ENCODE measurements at regions not wholly inside any gene's neighbourhood (a gene's known extent, or its start where the extent isn't known, plus 50 kb on each side); places are given as distances from the start of the nearest gene placed in this dataset.

- Histone ChIP-seq H3K27me3 (ENCODE audit: control insufficient read depth, insufficient read depth, low read length) (no peaks in the 10 kb centered on the region), H3K4me3 (ENCODE audit: low read length) (no peak overlapping the region), H3K27ac (ENCODE audit: low read length) (no peak overlapping the region), H3K4me1 (ENCODE audit: control insufficient read depth, insufficient read depth, low read length) (no peaks in the 10 kb centered on the region), H3K9me3 (ENCODE audit: control insufficient read depth, insufficient read depth, low read length) (no peaks in the 10 kb centered on the region), H3K36me3 (ENCODE audit: control insufficient read depth, insufficient read depth, low read length) (no peaks in the 10 kb centered on the region)
- DNase-seq (ENCODE audit: low read depth, low spot score) = no peak
- no CpG with 5 or more reads among the region's 6 CpGs for WGBS (ENCODE audit: insufficient coverage, insufficient read length)
Observed at GRCh38 chr17:69716556-69716955, 302.1 kb downstream of the MAP2K6 start.

- Histone ChIP-seq H3K27me3 (ENCODE audit: control insufficient read depth, insufficient read depth, low read length) (no peaks in the 10 kb centered on the region), H3K36me3 (ENCODE audit: control insufficient read depth, insufficient read depth, low read length) (no peaks in the 10 kb centered on the region), H3K4me3 (ENCODE audit: low read length) (no peak overlapping the region), H3K27ac (ENCODE audit: low read length) (no peak overlapping the region), H3K9me3 (ENCODE audit: control insufficient read depth, insufficient read depth, low read length) (no peaks in the 10 kb centered on the region), H3K4me1 (ENCODE audit: control insufficient read depth, insufficient read depth, low read length) (no peaks in the 10 kb centered on the region)
- whole genome bisulfite sequencing (ENCODE audit: insufficient coverage, insufficient read length) = no CpG with 5 or more reads among the region's 2 CpGs
- DNase-seq (ENCODE audit: low read depth, low spot score) = no peak
Observed at GRCh38 chr17:69717214-69717613, 302.7 kb downstream of the MAP2K6 start.

- Histone ChIP-seq H3K4me1 (ENCODE audit: control insufficient read depth, insufficient read depth, low read length) (no peaks in the 10 kb centered on the region), H3K4me3 (ENCODE audit: low read length) (no peak overlapping the region), H3K27ac (ENCODE audit: low read length) (no peak overlapping the region), H3K27me3 (ENCODE audit: control insufficient read depth, insufficient read depth, low read length) (no peaks in the 10 kb centered on the region), H3K9me3 (ENCODE audit: control insufficient read depth, insufficient read depth, low read length) (no peaks in the 10 kb centered on the region), H3K36me3 (ENCODE audit: control insufficient read depth, insufficient read depth, low read length) (no peaks in the 10 kb centered on the region)
- 100% methylated on average over 2 of the region's 4 CpGs for WGBS (ENCODE audit: insufficient coverage, insufficient read length)
- DNase-seq (ENCODE audit: low read depth, low spot score) = no peak
Observed at GRCh38 chr17:69717819-69718218, 303.3 kb downstream of the MAP2K6 start.

GRCh38 chr17:69719474-69720048 lies 305.1 kb downstream of the MAP2K6 start:
- no CpG with 5 or more reads among the region's 8 CpGs for WGBS (ENCODE audit: insufficient coverage, insufficient read length)
- Histone ChIP-seq H3K36me3 (ENCODE audit: control insufficient read depth, insufficient read depth, low read length) (no peaks in the 10 kb centered on the region), H3K27me3 (ENCODE audit: control insufficient read depth, insufficient read depth, low read length) (no peaks in the 10 kb centered on the region), H3K9me3 (ENCODE audit: control insufficient read depth, insufficient read depth, low read length) (no peaks in the 10 kb centered on the region), H3K4me1 (ENCODE audit: control insufficient read depth, insufficient read depth, low read length) (no peaks in the 10 kb centered on the region), H3K4me3 (ENCODE audit: low read length) (no peak overlapping the region), H3K27ac (ENCODE audit: low read length) (no peak overlapping the region)
- no peak for DNase-seq (ENCODE audit: low read depth, low spot score)

- no peaks in the 10 kb centered on the region for H3K9me3 ChIP-seq (ENCODE audit: control insufficient read depth, insufficient read depth, low read length)
- H3K36me3 ChIP-seq (ENCODE audit: control insufficient read depth, insufficient read depth, low read length) = no peaks in the 10 kb centered on the region
- no peaks in the 10 kb centered on the region for H3K4me1 ChIP-seq (ENCODE audit: control insufficient read depth, insufficient read depth, low read length)
- H3K27ac ChIP-seq (ENCODE audit: low read length) = no peak overlapping the region
- H3K4me3 ChIP-seq (ENCODE audit: low read length) = no peak overlapping the region
- no peak for DNase-seq (ENCODE audit: low read depth, low spot score)
- WGBS (ENCODE audit: insufficient coverage, insufficient read length) = no CpG with 5 or more reads among the region's 2 CpGs
- H3K27me3 ChIP-seq (ENCODE audit: control insufficient read depth, insufficient read depth, low read length) = no peaks in the 10 kb centered on the region
Observed at GRCh38 chr17:69722518-69722917, 308.0 kb downstream of the MAP2K6 start.

- H3K4me3 ChIP-seq (ENCODE audit: low read length) = no peak overlapping the region
- H3K4me1 ChIP-seq (ENCODE audit: control insufficient read depth, insufficient read depth, low read length) = no peaks in the 10 kb centered on the region
- DNase-seq (ENCODE audit: low read depth, low spot score) = no peak
- H3K36me3 ChIP-seq (ENCODE audit: control insufficient read depth, insufficient read depth, low read length) = no peaks in the 10 kb centered on the region
- no peaks in the 10 kb centered on the region for H3K27me3 ChIP-seq (ENCODE audit: control insufficient read depth, insufficient read depth, low read length)
- WGBS (ENCODE audit: insufficient coverage, insufficient read length) = no CpG with 5 or more reads among the region's 3 CpGs
- H3K9me3 ChIP-seq (ENCODE audit: control insufficient read depth, insufficient read depth, low read length) = no peaks in the 10 kb centered on the region
- no peak overlapping the region for H3K27ac ChIP-seq (ENCODE audit: low read length)
Observed at GRCh38 chr17:69723316-69723715, 308.8 kb downstream of the MAP2K6 start.

- Histone ChIP-seq H3K4me3 (ENCODE audit: low read length) (no peak overlapping the region), H3K27me3 (ENCODE audit: control insufficient read depth, insufficient read depth, low read length) (no peaks in the 10 kb centered on the region), H3K27ac (ENCODE audit: low read length) (no peak overlapping the region), H3K36me3 (ENCODE audit: control insufficient read depth, insufficient read depth, low read length) (no peaks in the 10 kb centered on the region), H3K9me3 (ENCODE audit: control insufficient read depth, insufficient read depth, low read length) (no peaks in the 10 kb centered on the region), H3K4me1 (ENCODE audit: control insufficient read depth, insufficient read depth, low read length) (no peaks in the 10 kb centered on the region)
- DNase-seq (ENCODE audit: low read depth, low spot score) = no peak
Observed at GRCh38 chr17:69723741-69724140, 309.2 kb downstream of the MAP2K6 start.

- Histone ChIP-seq H3K9me3 (ENCODE audit: control insufficient read depth, insufficient read depth, low read length) (no peaks in the 10 kb centered on the region), H3K4me3 (ENCODE audit: low read length) (no peak overlapping the region), H3K27ac (ENCODE audit: low read length) (no peak overlapping the region), H3K36me3 (ENCODE audit: control insufficient read depth, insufficient read depth, low read length) (no peaks in the 10 kb centered on the region), H3K27me3 (ENCODE audit: control insufficient read depth, insufficient read depth, low read length) (no peaks in the 10 kb centered on the region), H3K4me1 (ENCODE audit: control insufficient read depth, insufficient read depth, low read length) (no peaks in the 10 kb centered on the region)
- no CpG with 5 or more reads among the region's 1 CpG for WGBS (ENCODE audit: insufficient coverage, insufficient read length)
- no peak for DNase-seq (ENCODE audit: low read depth, low spot score)
Observed at GRCh38 chr17:69724238-69724637, 309.7 kb downstream of the MAP2K6 start.

GRCh38 chr17:69725146-69725545 lies 310.6 kb downstream of the MAP2K6 start:
- no peaks in the 10 kb centered on the region for H3K9me3 ChIP-seq (ENCODE audit: control insufficient read depth, insufficient read depth, low read length)
- no CpG with 5 or more reads among the region's 3 CpGs for WGBS (ENCODE audit: insufficient coverage, insufficient read length)
- H3K4me3 ChIP-seq (ENCODE audit: low read length) = no peak overlapping the region
- H3K4me1 ChIP-seq (ENCODE audit: control insufficient read depth, insufficient read depth, low read length) = no peaks in the 10 kb centered on the region
- H3K36me3 ChIP-seq (ENCODE audit: control insufficient read depth, insufficient read depth, low read length) = no peaks in the 10 kb centered on the region
- H3K27me3 ChIP-seq (ENCODE audit: control insufficient read depth, insufficient read depth, low read length) = no peaks in the 10 kb centered on the region
- no peak for DNase-seq (ENCODE audit: low read depth, low spot score)
- H3K27ac ChIP-seq (ENCODE audit: low read length) = no peak overlapping the region

- Histone ChIP-seq H3K9me3 (ENCODE audit: control insufficient read depth, insufficient read depth, low read length) (no peaks in the 10 kb centered on the region), H3K27me3 (ENCODE audit: control insufficient read depth, insufficient read depth, low read length) (no peaks in the 10 kb centered on the region), H3K36me3 (ENCODE audit: control insufficient read depth, insufficient read depth, low read length) (no peaks in the 10 kb centered on the region), H3K27ac (ENCODE audit: low read length) (no peak overlapping the region), H3K4me1 (ENCODE audit: control insufficient read depth, insufficient read depth, low read length) (no peaks in the 10 kb centered on the region), H3K4me3 (ENCODE audit: low read length) (no peak overlapping the region)
- WGBS (ENCODE audit: insufficient coverage, insufficient read length) = no CpG with 5 or more reads among the region's 2 CpGs
- no peak for DNase-seq (ENCODE audit: low read depth, low spot score)
Observed at GRCh38 chr17:69728816-69729215, 314.3 kb downstream of the MAP2K6 start.

- H3K27ac ChIP-seq (ENCODE audit: low read length) = no peak overlapping the region
- no peaks in the 10 kb centered on the region for H3K9me3 ChIP-seq (ENCODE audit: control insufficient read depth, insufficient read depth, low read length)
- no peaks in the 10 kb centered on the region for H3K36me3 ChIP-seq (ENCODE audit: control insufficient read depth, insufficient read depth, low read length)
- no peak for DNase-seq (ENCODE audit: low read depth, low spot score)
- no peaks in the 10 kb centered on the region for H3K27me3 ChIP-seq (ENCODE audit: control insufficient read depth, insufficient read depth, low read length)
- no peak overlapping the region for H3K4me3 ChIP-seq (ENCODE audit: low read length)
- H3K4me1 ChIP-seq (ENCODE audit: control insufficient read depth, insufficient read depth, low read length) = no peaks in the 10 kb centered on the region
Observed at GRCh38 chr17:69729944-69730343, 315.4 kb downstream of the MAP2K6 start.
